ENCODE measurements at regions not wholly inside any gene's neighbourhood (a gene's known extent, or its start where the extent isn't known, plus 50 kb on each side); places are given as distances from the start of the nearest gene placed in this dataset.
A peak's percentile ranks its signal among the peaks of the same experiment; 100 is the strongest.

DNA sequence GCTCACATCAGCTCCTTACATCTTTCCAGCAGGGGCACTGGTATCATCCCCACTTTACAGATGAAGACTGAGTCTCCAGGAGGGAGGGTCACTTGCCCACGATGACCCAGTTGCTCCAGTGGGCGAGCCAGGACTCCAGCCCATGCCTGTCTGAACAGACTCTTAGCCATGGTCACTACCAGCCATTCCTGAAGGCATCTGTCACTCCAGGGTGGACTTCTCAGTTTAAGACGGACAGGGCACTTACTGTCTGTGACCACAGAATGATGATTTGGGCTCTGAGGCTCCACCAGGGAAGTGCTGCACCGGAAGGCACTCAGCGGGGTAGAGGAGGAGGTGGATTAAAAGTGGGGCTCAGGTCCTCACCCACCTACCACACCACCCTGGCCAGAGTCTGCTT, 104.0 kb upstream of the SLC6A6 start:
- no peak overlapping the region for H3K4me3 ChIP-seq (ENCODE audit: low read depth, low read length)
- TF ChIP-seq CTCF (IDR thresholded peaks at IDR 0.05; ENCODE audit: insufficient read depth, low read depth, low read length) = no peak
- no peak for DNase-seq (ENCODE audit: low read depth)

DNA sequence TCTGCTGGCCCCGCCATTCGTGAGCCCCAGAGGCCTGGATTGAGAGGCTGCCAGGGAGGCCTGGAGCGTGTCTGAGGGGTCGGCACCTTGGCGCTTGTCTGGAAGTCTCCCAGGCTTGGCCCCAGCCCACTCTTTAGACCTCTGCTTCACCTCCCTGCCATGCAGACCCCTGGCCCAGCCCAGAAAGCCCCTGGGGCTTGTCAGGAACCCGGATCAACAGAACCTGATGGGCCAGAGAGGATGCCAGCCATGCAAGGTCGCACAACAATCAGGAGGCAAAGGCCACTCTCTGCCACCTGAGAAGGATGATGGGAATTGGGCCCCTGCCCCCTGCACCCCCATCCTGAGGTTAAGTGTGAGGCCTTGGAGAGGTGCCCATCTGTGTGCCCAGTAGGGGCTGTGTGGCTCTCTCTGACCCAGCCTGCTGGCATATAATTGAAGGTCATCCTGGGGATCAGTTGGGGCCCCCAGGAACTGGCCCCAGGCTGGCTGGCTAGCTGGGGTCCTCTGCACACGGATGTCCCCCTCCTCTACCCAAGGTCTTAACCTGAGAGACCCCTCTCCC, 103.3 kb upstream of the SLC6A6 start:
- no peak for DNase-seq (ENCODE audit: low read depth)
- no peak overlapping the region for H3K4me3 ChIP-seq (ENCODE audit: low read depth, low read length)
- TF ChIP-seq CTCF (IDR thresholded peaks at IDR 0.05; ENCODE audit: insufficient read depth, low read depth, low read length) = no peak

DNA sequence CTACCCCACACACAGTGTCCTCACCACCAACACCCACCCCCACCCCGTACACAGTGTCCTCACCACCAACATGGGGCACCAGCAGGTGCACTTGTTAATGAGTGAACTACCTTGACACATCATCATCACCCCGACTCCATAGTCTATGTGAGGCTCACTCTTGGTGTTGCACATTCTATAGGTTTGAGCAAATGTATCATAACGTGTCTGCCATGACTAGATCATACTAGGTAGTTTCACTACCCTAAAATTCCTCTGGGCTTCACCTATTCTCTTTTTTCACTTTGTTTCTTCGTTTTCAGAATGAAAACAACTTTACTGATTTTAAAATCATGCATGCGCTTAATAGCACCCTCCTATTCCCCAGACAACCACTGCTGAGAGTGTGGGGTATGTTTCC, 102.6 kb upstream of the SLC6A6 start:
- DNase-seq (ENCODE audit: low read depth) = no peak
- no peak overlapping the region for H3K4me3 ChIP-seq (ENCODE audit: low read depth, low read length)
- TF ChIP-seq CTCF (IDR thresholded peaks at IDR 0.05; ENCODE audit: insufficient read depth, low read depth, low read length) = no peak

- no peak overlapping the region for H3K4me3 ChIP-seq (ENCODE audit: low read depth, low read length)
- no peak for TF ChIP-seq CTCF (IDR thresholded peaks at IDR 0.05; ENCODE audit: insufficient read depth, low read depth, low read length)
- DNase-seq (ENCODE audit: low read depth) = no peak
These were observed 101.5 kb upstream of the SLC6A6 start for GRCh38 chr3:14300721-14301399.

DNA sequence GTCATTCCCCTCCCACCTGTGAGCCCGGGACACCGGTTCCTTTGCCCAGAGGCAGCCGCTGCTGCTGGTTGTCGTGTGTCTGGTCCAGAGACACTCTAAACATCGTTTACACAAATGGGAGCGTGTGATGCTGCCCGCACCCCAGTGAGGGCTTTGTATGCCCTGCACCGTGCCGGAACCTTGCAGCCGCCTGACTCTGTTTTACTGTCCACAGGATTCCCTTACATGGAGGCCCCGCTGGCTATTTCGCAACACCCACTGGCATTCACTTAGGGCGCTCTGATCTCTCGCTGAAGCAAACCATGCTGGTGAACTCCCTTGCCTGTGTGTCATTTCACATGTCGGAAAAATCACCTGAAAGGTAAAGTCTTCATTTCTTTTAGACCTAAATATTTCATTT, 100.8 kb upstream of the SLC6A6 start:
- peak; percentile 80 for DNase-seq (ENCODE audit: low read depth)
- TF ChIP-seq CTCF (IDR thresholded peaks at IDR 0.05; ENCODE audit: insufficient read depth, low read depth, low read length) = no peak
- H3K4me3 ChIP-seq (ENCODE audit: low read depth, low read length) = no peak overlapping the region

- DNase-seq (ENCODE audit: low read depth) = no peak
- H3K4me3 ChIP-seq (ENCODE audit: low read depth, low read length) = no peak overlapping the region
- TF ChIP-seq CTCF (IDR thresholded peaks at IDR 0.05; ENCODE audit: insufficient read depth, low read depth, low read length) = no peak
These were observed 98.9 kb upstream of the SLC6A6 start for GRCh38 chr3:14303336-14304100.

Measured in fibroblast of villous mesenchyme (primary cell).